GM12891 (cell line): ENCODE measurements at regions not wholly inside any gene's neighbourhood (a gene's known extent, or its start where the extent isn't known, plus 50 kb on each side); places are given as distances from the start of the nearest gene placed in this dataset.

ENCODE experiments used
- DNase-seq: peaks from one replicate; pipeline ENCODE4 v3.0.0; 2011; ENCODE audit warnings: low spot score; ENCODE audit not compliant: insufficient read length
- FAIRE-seq: peaks from 2 replicates; lab custom pipeline; 2011; peaks lifted over from hg19 to GRCh38; lab: Jason Lieb, UNC
- PAX5 ChIP-seq: IDR thresholded peaks from 2 replicates; pipeline ENCODE4 v1.6.1; 2011; ENCODE audit warnings: low read length, moderate library complexity, mild to moderate bottlenecking; ENCODE audit not compliant: insufficient read depth, severe bottlenecking
- POLR2A ChIP-seq: IDR thresholded peaks from 2 replicates; pipeline ENCODE4 v1.6.1; 2011; ENCODE audit warnings: low read depth, low read length, control low read depth
- POLR2AphosphoS5 ChIP-seq: IDR thresholded peaks from 2 replicates; pipeline ENCODE4 v1.6.1; 2011; ENCODE audit warnings: low read depth, low read length, control low read depth
- POU2F2 ChIP-seq: IDR thresholded peaks from 2 replicates; pipeline ENCODE4 v1.6.1; 2011; ENCODE audit warnings: low read depth, mild to moderate bottlenecking, control low read depth, low read length, moderate library complexity
- SPI1 ChIP-seq: IDR thresholded peaks from 2 replicates; pipeline ENCODE4 v1.6.1; 2011; ENCODE audit warnings: low read depth, low read length, control low read depth
- TAF1 ChIP-seq: IDR thresholded peaks from 2 replicates; pipeline ENCODE4 v1.6.1; 2011; ENCODE audit warnings: low read depth, low read length, control low read depth

DNA sequence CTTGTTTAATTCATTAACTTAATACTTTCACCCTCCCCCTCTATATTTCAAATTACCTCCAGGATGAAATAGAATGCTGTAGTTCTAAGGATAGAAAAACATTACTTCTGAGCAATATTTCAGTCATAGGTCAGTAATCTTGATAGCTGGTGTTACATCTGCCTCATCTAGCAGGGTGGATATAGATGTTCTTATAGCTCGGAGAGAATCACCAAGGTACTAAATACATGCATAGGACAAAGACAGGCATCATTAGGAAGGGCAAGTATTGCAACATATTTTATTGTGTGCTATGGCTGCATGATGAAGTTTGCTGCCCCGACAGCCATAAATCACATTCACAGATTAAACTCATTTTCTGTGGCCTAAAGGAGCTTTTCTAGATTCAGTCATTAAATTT is 601.0 kb downstream of the FGF9 start:
- no peak for FAIRE-seq
- DNase-seq = no peak
- TF ChIP-seq POLR2A (no peak), POU2F2 (no peak), TAF1 (no peak), POLR2AphosphoS5 (no peak), SPI1 (no peak), PAX5 (no peak)

DNA sequence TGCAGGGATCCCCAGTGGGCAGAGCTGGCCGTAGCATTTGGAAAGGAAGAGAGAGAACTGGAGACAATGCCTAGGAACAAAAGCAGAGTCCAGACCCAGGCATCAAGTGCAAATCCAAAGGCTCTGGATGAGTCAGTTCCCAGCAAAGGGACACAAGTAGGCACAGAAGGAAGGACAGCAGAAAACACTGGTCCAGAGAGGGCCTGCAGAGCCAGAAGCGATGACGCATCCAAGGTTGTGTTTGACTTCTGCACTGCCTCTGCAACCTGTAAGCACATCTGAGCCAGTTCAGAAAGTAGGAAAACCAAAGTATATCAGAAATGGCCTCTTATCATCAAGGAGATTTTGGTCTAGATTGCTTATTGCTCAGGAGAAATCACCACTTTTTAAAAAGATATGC is 604.5 kb downstream of the FGF9 start:
- FAIRE-seq (no peak), DNase-seq (no peak)
- TF ChIP-seq TAF1 (no peak), PAX5 (no peak), POLR2AphosphoS5 (no peak), POU2F2 (no peak), POLR2A (no peak), SPI1 (no peak)

GRCh38 chr13:22276616-22277015 is 605.7 kb downstream of the FGF9 start:
- DNase-seq = no peak
- TF ChIP-seq POLR2AphosphoS5 (no peak), PAX5 (no peak), SPI1 (no peak)
- no peak for FAIRE-seq

DNA sequence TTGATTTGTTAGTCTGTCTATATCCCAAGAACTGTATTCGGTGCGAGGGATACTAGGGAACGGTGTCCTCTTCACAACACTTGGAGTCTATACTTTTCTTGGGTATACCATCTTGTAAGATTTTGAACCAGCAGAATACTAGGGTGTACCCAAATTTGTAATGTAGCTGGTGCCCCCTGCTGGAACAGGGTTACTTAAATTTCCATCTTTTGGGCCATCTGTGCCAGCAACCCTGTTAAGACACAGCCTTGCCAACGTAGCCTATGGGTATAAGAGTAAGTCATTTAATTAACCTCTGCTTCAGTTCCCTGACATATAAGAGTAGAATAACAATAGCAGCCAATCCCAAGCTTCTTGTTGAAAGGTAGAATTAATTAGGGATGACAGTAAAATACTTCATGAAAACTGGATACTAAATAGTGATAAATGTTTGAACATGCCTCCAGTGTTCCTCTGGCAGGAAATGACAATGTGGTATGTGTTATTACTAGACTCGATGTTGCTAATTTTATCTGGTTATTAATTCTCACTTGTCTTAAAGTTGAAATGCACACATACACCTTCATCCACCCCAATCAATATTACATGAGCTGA is 607.6 kb downstream of the FGF9 start:
- DNase-seq (no peak), FAIRE-seq (no peak)
- no peak for TF ChIP-seq SPI1
- TF ChIP-seq POLR2AphosphoS5 = no peak
- TF ChIP-seq POLR2A = no peak
- no peak for TF ChIP-seq POU2F2

DNA sequence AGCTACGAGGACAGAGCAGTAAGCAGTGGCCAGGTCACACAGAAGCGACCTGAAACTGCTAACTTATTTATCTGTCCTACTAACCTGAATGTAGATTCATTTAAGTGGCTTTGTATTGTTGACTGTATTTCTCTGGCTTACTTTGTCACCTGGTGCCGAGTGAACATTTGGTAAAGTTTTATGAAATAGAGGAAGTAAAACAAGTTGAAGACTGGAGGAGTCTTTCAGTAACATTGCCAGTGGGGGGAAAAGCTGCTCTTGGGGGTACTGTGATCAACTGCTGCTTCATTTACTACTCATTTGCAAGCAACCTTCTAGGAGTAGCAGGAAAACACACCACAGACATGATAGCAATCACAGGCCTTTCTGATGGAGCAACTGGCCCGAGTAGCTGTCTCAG is 615.0 kb downstream of the FGF9 start:
- FAIRE-seq (no peak), DNase-seq (no peak)
- no peak for TF ChIP-seq POLR2AphosphoS5
- no peak for TF ChIP-seq PAX5
- TF ChIP-seq POLR2A = no peak
- TF ChIP-seq TAF1 = no peak
- no peak for TF ChIP-seq SPI1

- no peak for DNase-seq
- TF ChIP-seq POLR2AphosphoS5 = no peak
- no peak for TF ChIP-seq TAF1
- no peak for FAIRE-seq
Measured at GRCh38 chr13:22286338-22286737, 615.5 kb downstream of the FGF9 start.

- DNase-seq = no peak
- TF ChIP-seq TAF1 (no peak), POLR2A (no peak), POLR2AphosphoS5 (no peak), PAX5 (no peak), POU2F2 (no peak), SPI1 (no peak)
- FAIRE-seq = no peak
Measured at GRCh38 chr13:22287343-22287920, 616.6 kb downstream of the FGF9 start.

DNA sequence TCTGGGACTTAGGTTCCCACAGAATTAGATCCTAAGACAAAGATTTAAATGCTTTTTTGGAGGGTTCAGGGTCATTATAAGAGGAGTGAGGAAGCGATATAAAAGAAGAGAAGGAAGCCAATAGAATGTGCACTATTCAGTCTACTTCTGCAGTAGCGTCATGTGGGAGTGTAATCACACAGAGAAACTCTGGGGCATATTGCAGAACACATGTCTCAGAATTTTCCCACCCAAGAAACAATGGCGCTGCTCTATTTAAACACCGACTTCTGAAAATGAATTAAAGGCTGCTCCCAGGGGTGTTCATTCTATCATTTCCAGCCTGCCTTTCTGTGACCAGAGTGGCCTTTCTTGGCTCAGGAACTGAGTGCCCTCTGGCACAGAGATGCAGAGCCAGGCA is 617.6 kb downstream of the FGF9 start:
- FAIRE-seq (no peak), DNase-seq (no peak)
- TF ChIP-seq PAX5 = no peak
- no peak for TF ChIP-seq POU2F2
- no peak for TF ChIP-seq TAF1

GRCh38 chr13:22289711-22290110 is 618.8 kb downstream of the FGF9 start:
- DNase-seq (no peak), FAIRE-seq (no peak)
- TF ChIP-seq PAX5 = no peak
- TF ChIP-seq SPI1 = no peak
- no peak for TF ChIP-seq POLR2AphosphoS5
- TF ChIP-seq POLR2A = no peak
- TF ChIP-seq POU2F2 = no peak
- TF ChIP-seq TAF1 = no peak

DNA sequence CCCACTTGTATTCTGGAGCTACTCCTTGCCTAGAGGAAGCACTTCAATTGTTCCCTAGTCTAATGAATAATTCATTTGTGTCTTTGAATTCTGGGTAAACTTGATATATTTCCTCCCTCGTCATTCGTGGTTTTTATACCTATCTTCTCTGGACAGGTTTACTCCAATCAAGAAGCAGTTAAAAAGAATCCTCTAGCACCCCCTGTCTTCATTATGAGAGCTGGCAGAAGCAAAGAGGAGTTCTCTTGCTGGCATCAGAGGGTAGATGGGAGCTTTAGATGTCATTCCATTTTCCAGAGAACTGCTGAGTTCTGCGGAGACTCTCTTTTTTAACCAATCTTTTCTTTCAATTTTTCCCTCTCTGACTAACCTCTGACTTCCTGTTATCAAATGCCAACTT is 627.7 kb downstream of the FGF9 start:
- FAIRE-seq = no peak

More for the DNA sequence above, 627.7 kb downstream of the FGF9 start:
- TF ChIP-seq POU2F2 (no peak), SPI1 (no peak), TAF1 (no peak), PAX5 (no peak), POLR2AphosphoS5 (no peak)
- no peak for DNase-seq
